Esophagus squamous epithelium (tissue), 5 donors: ENCODE measurements at regions not wholly inside any gene's neighbourhood (a gene's known extent, or its start where the extent isn't known, plus 50 kb on each side); places are given as distances from the start of the nearest gene placed in this dataset.

Experiments
- DNase-seq: peaks from one replicate; lab custom pipeline; 2025; lab: John Stamatoyannopoulos, UW
- H3K27ac ChIP-seq, 4 donors: fragments of 200-600 bp; sonication (generic); one replicate each; pipeline ENCODE4 v1.5.1; 2016 to 2019; ENCODE audit warnings: mild to moderate bottlenecking in 1 of 4
- H3K27me3 ChIP-seq, 4 donors: fragments of 200-600 bp; sonication (generic); 1 replicate in 3 of 4; 2 replicates in 1 of 4; pipeline versions ENCODE4 v1.5.1 to v1.6.0; 2017 to 2021; ENCODE audit warnings: antibody characterized with exemption in 1 of 4
- H3K36me3 ChIP-seq, 3 donors: fragments of 200-600 bp; sonication (generic); one replicate each; pipeline ENCODE4 v1.5.1; 2016 to 2019
- H3K4me1 ChIP-seq, 3 donors: fragments of 200-600 bp; sonication (generic); one replicate each; pipeline ENCODE4 v1.5.1; 2017 to 2019
- H3K4me3 ChIP-seq, 4 donors: fragments of 200-600 bp; sonication (generic); 1 replicate in 3 of 4; 2 replicates in 1 of 4; pipeline ENCODE4 v1.5.1; 2016 to 2019; ENCODE audit warnings: mild to moderate bottlenecking in 2 of 4, moderate library complexity in 1 of 4
- H3K9me3 ChIP-seq, 3 donors: fragments of 200-600 bp; sonication (generic); one replicate each; pipeline ENCODE4 v1.5.1; 2016 to 2019
- POLR2A ChIP-seq, 4 donors: fragments of 450-650 bp; IDR thresholded peaks; one replicate each; pipeline ENCODE4 v1.6.1; 2017; ENCODE audit warnings: antibody characterized with exemption in 4 of 4, mild to moderate bottlenecking in 4 of 4, moderate library complexity in 3 of 4
- WGBS, 2 donors: methylation state at CpG; one replicate each; pipeline ENCODE4 v1.1.5; 2018; 5-methylcytosine and 5-hydroxymethylcytosine counted together
- intact Hi-C: fragments of 100-400 bp; cut with DNase I; formaldehyde crosslinking; loops from one replicate; pipeline ENCODE4 v1.15.0; 2022
- TF ChIP-seq, protein P1 (sequence below), 6 experiments: fragments of 450-650 bp in 4 of 6; fragments of 200-600 bp in 2 of 6; sonication (generic) in 2 of 6; IDR thresholded peaks; one replicate each; pipeline ENCODE4 v1.5.1; 2016 to 2019; ENCODE audit warnings: antibody characterized with exemption in 6 of 6, mild to moderate bottlenecking in 4 of 6, moderate library complexity in 4 of 6
- donor health status: DM: yes; HTN: yes; CAD: no.

DNA sequence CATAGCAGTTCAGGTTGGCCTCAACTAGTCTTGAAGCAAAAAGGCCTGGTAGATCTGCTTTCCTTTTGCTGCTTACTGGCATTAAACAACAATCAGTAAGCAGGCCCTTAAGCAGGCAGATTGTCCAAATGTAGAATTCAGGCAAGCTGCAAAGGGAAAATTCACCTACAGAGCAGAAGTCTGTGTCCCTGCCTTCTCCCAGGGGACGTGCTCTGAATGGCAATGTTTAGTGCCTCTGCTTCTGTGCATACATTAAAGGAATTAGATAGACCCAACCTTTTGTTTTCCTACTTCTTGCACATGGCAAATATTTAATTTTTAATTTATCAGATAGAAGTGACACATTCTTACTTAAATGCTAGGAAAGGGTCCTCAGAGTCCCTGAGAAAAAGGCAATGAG, 328.8 kb upstream of the PIK3R1 start:
- no peaks in the 10 kb centered on the region for H3K36me3 ChIP-seq
- intact Hi-C loops: no loop called here
- TF ChIP-seq POLR2A (IDR thresholded peaks at IDR 0.05): no peak
- TF ChIP-seq, protein P1, sequence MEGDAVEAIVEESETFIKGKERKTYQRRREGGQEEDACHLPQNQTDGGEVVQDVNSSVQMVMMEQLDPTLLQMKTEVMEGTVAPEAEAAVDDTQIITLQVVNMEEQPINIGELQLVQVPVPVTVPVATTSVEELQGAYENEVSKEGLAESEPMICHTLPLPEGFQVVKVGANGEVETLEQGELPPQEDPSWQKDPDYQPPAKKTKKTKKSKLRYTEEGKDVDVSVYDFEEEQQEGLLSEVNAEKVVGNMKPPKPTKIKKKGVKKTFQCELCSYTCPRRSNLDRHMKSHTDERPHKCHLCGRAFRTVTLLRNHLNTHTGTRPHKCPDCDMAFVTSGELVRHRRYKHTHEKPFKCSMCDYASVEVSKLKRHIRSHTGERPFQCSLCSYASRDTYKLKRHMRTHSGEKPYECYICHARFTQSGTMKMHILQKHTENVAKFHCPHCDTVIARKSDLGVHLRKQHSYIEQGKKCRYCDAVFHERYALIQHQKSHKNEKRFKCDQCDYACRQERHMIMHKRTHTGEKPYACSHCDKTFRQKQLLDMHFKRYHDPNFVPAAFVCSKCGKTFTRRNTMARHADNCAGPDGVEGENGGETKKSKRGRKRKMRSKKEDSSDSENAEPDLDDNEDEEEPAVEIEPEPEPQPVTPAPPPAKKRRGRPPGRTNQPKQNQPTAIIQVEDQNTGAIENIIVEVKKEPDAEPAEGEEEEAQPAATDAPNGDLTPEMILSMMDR (IDR thresholded peaks at IDR 0.05): no peak
- no peak for DNase-seq
- H3K9me3 ChIP-seq: no peaks in the 10 kb centered on the region
- H3K4me3 ChIP-seq: no peak overlapping the region
- no peaks in the 10 kb centered on the region for H3K4me1 ChIP-seq
- no peak overlapping the region for H3K27ac ChIP-seq
- 32 to 100% methylated on average over 1 of the region's 1 CpG for whole genome bisulfite sequencing, 2 donors
- H3K27me3 ChIP-seq: no peaks in the 10 kb centered on the region

DNA sequence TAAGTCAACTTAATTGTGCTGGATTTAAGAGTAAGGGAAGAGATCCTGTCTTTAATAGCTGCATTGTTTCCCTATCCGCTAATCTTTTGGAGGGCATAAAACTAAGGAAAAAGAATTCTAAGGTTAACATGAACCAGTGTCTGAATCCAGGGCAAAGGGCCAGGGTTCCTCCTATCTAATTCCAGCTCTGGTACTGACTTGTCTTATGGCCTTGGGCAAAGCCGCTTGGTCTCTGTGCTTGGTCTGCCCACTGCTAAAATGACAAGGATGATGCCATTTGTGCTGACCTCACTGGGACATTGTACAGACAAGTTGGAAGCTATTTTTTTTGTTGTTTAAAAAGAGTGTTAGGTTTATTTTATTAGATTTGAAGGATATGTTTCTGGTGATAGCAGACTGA, 334.7 kb upstream of the PIK3R1 start:
- H3K9me3 ChIP-seq: no peaks in the 10 kb centered on the region
- DNase-seq: no peak
- peaks cover 0 to 27% (median 7%) of the 10 kb centered on the region in 3 donors for H3K4me1 ChIP-seq
- intact Hi-C loops: no loop called here
- H3K4me3 ChIP-seq: no peak overlapping the region
- no peaks in the 10 kb centered on the region for H3K36me3 ChIP-seq
- peak overlapping the region in 1 of 4 donors; percentile 19 for H3K27ac ChIP-seq
- TF ChIP-seq, protein P1 (IDR thresholded peaks at IDR 0.05): no peak
- no peak for TF ChIP-seq POLR2A (IDR thresholded peaks at IDR 0.05)
- WGBS, 2 donors: 48 to 49% methylated on average over 2 of the region's 2 CpGs
- H3K27me3 ChIP-seq: no peaks in the 10 kb centered on the region

DNA sequence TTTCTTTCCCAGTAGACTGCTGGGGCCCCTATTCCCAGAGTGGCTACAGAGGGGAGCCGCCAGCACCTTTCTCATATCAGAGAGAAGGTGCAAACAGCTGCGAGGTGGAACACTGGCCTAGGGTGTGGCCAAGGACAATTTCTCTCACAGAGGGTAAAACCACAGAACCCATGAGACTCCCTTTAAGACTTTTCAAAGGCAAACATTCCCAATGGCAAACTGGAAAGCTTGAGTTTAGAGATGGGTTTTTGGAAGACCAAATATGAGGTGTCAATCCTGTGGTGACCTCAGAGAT, 335.1 kb upstream of the PIK3R1 start:
- DNase-seq: no peak
- Histone ChIP-seq H3K36me3 (no peaks in the 10 kb centered on the region), H3K4me3 (no peak overlapping the region), H3K9me3 (no peaks in the 10 kb centered on the region), H3K4me1 (peaks cover 0 to 27% (median 7%) of the 10 kb centered on the region in 3 donors), H3K27ac (peak overlapping the region in 1 of 4 donors; percentile 19), H3K27me3 (no peaks in the 10 kb centered on the region)
- TF ChIP-seq, protein P1 (IDR thresholded peaks at IDR 0.05): no peak
- no peak for TF ChIP-seq POLR2A (IDR thresholded peaks at IDR 0.05)
- 57 to 71% methylated on average over 1 to 2 of the region's 2 CpGs for WGBS, 2 donors
- intact Hi-C loops: no loop called here

DNA sequence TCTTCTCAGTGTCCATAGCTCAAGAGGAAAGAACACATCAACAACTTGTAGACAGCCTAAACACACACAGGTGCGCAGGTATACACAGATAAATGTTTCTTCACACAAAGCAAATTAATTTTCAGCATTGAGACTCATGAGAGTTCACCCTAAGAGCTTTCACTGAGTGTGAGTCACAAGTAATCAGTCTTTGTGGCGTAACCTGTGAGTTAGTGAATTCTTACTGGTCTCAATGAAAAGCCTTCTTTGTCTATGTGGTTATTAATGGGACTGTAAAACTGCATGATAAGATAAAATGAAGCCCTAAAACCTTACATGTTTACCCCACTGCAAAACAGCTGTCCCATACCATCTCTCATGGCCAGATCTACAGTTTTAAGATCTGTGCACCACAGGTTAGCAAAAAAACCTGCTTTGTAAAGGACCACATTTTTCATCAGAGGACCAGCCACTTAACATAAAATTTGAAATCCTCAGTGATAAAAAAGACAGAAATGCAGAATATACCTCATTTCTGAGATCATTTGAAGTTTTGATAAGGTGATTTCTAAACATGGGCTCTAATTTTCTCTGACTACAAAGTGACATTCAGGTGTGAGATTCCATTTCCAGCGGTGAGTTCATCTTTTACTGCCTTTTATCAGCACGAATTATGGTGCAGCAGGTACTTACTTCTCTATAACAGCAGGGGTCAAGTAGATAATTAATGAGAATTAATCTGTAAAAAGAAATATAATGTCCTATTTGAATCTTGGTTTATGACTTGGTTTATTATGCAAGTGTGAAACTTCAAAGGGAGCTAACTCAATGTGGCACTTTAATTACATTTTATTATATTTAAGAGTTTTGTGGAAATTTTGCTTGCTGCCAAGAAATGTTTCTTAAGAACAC, 335.7 kb upstream of the PIK3R1 start:
- intact Hi-C loops: no loop called here
- H3K27ac ChIP-seq: peak overlapping the region in 2 of 4 donors; percentile 23 to 56
- H3K4me3 ChIP-seq: no peak overlapping the region
- DNase-seq: no peak
- H3K36me3 ChIP-seq: no peaks in the 10 kb centered on the region
- no peaks in the 10 kb centered on the region for H3K9me3 ChIP-seq
- 60 to 64% methylated on average over 4 of the region's 4 CpGs for WGBS, 2 donors
- H3K27me3 ChIP-seq: no peaks in the 10 kb centered on the region
- TF ChIP-seq POLR2A (IDR thresholded peaks at IDR 0.05): no peak
- TF ChIP-seq, protein P1 (IDR thresholded peaks at IDR 0.05): no peak
- H3K4me1 ChIP-seq: peaks cover 0 to 27% (median 7%) of the 10 kb centered on the region in 3 donors

DNA sequence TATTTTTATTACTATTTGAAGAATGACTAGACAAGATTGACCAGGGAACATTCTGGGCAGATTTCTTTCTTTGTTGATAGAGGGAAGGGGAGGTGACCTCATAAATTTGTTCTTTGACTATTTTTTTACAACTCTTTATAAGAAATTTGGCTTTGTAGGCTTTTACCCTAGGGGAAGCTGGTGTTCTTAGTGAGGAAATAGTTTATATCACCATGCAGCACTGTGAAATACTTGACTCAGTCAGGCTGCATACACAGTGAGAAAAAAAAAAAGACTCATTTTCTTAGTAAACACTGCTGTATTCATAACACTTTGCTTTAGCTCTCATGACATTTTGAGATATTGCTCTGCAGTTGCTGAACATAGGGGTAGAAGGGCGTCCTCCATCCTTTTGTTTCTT, 336.6 kb upstream of the PIK3R1 start:
- H3K4me3 ChIP-seq: no peak overlapping the region
- H3K4me1 ChIP-seq: peaks cover 0 to 27% (median 7%) of the 10 kb centered on the region in 3 donors
- WGBS, 2 donors: 70 to 92% methylated on average over 1 of the region's 1 CpG
- TF ChIP-seq POLR2A (IDR thresholded peaks at IDR 0.05): no peak
- TF ChIP-seq, protein P1 (IDR thresholded peaks at IDR 0.05): no peak
- H3K9me3 ChIP-seq: no peaks in the 10 kb centered on the region
- no peaks in the 10 kb centered on the region for H3K36me3 ChIP-seq
- no peaks in the 10 kb centered on the region for H3K27me3 ChIP-seq
- intact Hi-C loops: no loop called here
- H3K27ac ChIP-seq: peak overlapping the region in 2 of 4 donors; percentile 23 to 56
- DNase-seq: no peak
